Muscle layer of colon (tissue), 2 donors: ENCODE measurements at regions not wholly inside any gene's neighbourhood (a gene's known extent, or its start where the extent isn't known, plus 50 kb on each side); places are given as distances from the start of the nearest gene placed in this dataset.

ENCODE experiments used
- H3K27ac ChIP-seq: one replicate; pipeline ENCODE4 v1.7.0; 2013; ENCODE audit warnings: low read depth, mild to moderate bottlenecking, low read length, moderate library complexity
- H3K27me3 ChIP-seq, 2 donors: one replicate each; pipeline ENCODE4 v1.7.0; 2013; ENCODE audit warnings: low read length in 2 of 2, mild to moderate bottlenecking in 2 of 2; ENCODE audit not compliant: insufficient read depth in 2 of 2, control insufficient read depth in 1 of 2
- H3K36me3 ChIP-seq: one replicate; pipeline ENCODE4 v1.7.0; 2013; ENCODE audit warnings: mild to moderate bottlenecking, low read length; ENCODE audit not compliant: insufficient read depth
- H3K4me1 ChIP-seq: one replicate; pipeline ENCODE4 v1.7.0; 2013; ENCODE audit warnings: mild to moderate bottlenecking, low read length; ENCODE audit not compliant: insufficient read depth
- H3K4me3 ChIP-seq, 2 donors: one replicate each; pipeline ENCODE4 v1.7.0; 2013; ENCODE audit warnings: low read length in 2 of 2, low read depth in 1 of 2, mild to moderate bottlenecking in 1 of 2, moderate library complexity in 1 of 2
- H3K9ac ChIP-seq: one replicate; pipeline ENCODE4 v1.7.0; 2013; ENCODE audit warnings: low read length
- H3K9me3 ChIP-seq: one replicate; pipeline ENCODE4 v1.7.0; 2013; ENCODE audit warnings: mild to moderate bottlenecking, low read length
- donor health status: abdominal sarcoma.
- donor health status: Adenocarcinoma of cecum.

DNA sequence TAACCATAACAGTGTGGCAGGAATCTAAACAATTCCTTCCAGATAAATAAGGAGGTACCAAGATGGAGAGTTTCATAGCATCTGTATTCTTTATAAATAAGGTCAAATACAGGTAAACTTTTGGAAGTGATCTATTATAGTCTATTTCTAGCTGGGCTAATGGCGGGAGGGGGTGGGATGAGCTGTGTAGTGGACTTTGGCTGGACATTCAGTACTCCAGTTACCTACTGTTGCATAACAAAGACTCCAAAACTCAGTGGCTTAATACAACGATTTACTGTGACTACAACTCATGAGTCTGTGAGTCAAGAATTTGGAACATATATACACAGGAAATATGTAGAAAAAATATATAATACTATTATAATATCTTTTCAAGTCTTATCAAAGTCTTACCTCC is 496.1 kb downstream of the BCL11B start:
- no peaks in the 10 kb centered on the region for H3K4me1 ChIP-seq
- no peaks in the 10 kb centered on the region for H3K9me3 ChIP-seq
- no peaks in the 10 kb centered on the region for H3K27me3 ChIP-seq
- no peak overlapping the region for H3K4me3 ChIP-seq
- H3K27ac ChIP-seq: no peak overlapping the region
- H3K9ac ChIP-seq: no peak overlapping the region
- H3K36me3 ChIP-seq: no peaks in the 10 kb centered on the region

DNA sequence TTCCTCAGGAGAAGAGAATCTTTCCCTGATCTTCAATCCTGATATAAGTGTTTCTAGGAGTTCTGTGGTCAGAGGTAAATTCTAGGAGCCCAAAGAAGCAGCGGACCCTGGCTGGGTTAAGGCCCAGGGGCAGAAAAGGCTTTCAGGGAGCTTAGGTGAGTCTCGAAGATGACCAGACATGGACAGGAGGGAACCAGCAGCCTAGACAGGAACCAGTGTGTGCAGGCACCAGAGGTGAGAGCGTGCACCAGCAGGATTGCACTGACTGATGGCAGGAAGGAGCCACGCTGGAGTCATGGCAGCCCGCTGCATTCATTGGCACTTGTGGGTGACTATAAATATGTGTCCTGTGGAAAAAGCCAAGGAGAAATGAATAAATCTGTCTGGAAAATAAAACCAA is 489.9 kb downstream of the BCL11B start:
- Histone ChIP-seq H3K4me3 (no peak overlapping the region), H3K27ac (no peak overlapping the region), H3K9ac (no peak overlapping the region), H3K36me3 (no peaks in the 10 kb centered on the region), H3K9me3 (no peaks in the 10 kb centered on the region), H3K27me3 (no peaks in the 10 kb centered on the region), H3K4me1 (no peaks in the 10 kb centered on the region)

DNA sequence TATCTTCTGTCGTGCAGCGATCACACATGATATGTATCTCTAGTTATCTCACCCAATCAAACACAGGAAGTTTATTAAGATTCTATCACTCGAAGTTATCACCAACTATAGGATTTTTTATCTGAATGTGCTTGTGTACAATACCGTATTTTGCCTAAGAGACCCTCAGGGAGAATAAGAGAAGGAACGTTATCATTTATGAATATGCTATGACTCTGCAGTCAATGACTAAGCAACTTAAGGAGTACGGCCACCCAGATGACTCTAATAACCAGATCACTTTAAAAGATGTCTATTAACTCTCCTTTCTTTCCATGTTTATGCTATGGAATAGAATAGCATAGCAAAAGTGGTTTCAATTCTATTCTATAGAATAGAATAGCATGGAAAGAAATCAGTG is 486.4 kb downstream of the BCL11B start:
- Histone ChIP-seq H3K4me1 (no peaks in the 10 kb centered on the region), H3K27me3 (no peaks in the 10 kb centered on the region), H3K36me3 (no peaks in the 10 kb centered on the region), H3K9me3 (no peaks in the 10 kb centered on the region), H3K27ac (no peak overlapping the region), H3K9ac (no peak overlapping the region), H3K4me3 (no peak overlapping the region)

DNA sequence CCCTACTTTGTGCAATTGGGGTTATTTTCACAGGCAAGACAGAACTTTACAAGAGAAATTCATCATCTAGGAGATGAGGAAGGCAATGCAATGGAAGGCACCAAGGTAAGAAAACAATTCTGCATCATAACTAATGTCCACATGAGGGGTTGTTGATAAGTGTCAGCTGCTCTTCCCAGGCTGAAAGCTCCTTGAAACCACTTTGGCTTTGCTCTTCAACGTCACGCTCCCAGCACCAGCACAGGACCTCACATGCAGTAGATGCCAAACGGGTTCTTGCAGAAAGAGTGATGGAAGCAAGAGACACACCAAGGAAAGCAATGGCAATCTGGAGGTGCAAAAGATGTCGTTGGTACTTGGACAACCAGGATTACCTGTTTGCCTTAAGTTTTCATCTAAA is 485.5 kb downstream of the BCL11B start:
- Histone ChIP-seq H3K27ac (no peak overlapping the region), H3K9me3 (no peaks in the 10 kb centered on the region), H3K9ac (no peak overlapping the region), H3K27me3 (no peaks in the 10 kb centered on the region), H3K4me3 (no peak overlapping the region), H3K4me1 (no peaks in the 10 kb centered on the region), H3K36me3 (no peaks in the 10 kb centered on the region)

DNA sequence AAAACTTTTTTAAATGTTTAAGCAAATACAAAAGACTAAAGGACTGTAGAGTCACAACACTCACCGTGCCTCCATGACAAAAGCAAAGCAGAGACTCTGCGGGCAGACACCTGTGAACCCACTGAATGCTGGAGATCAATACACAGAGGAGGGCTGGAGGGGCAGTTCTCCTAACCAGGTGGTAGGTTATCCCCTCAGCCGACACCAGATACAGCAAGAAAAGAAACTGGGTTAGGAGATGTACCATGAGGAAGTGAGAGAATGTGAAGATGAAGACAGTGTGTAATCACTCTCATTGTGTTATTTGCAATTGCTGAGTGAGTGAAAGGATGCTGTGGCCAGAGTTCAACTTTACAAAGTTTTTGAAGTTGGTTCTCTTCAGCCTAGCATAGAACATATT is 480.3 kb downstream of the BCL11B start:
- no peak overlapping the region for H3K9ac ChIP-seq
- no peaks in the 10 kb centered on the region for H3K36me3 ChIP-seq
- no peak overlapping the region for H3K27ac ChIP-seq
- H3K9me3 ChIP-seq: peaks cover 4% of the 10 kb centered on the region
- H3K27me3 ChIP-seq: no peaks in the 10 kb centered on the region
- H3K4me3 ChIP-seq: no peak overlapping the region
- no peaks in the 10 kb centered on the region for H3K4me1 ChIP-seq

DNA sequence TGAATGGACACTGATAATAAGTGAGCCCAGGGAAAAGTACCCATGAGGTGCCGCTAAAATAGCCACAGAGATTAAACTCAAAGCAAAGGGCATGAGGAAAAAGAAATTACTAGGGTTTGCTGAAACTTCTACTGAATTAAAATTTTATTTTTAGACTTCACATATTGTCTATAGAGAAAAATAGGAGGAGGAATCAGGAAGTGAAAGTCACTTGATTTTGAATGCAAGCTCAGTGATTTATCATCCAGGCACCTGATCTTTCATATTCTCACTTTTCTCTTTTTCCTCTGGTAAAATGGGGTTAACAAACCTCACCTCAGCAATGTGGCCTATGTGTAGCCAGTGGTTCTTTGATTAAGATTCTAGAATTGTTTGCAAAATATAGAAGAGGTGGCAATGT is 479.8 kb downstream of the BCL11B start:
- no peak overlapping the region for H3K9ac ChIP-seq
- H3K27ac ChIP-seq: no peak overlapping the region
- H3K36me3 ChIP-seq: no peaks in the 10 kb centered on the region
- H3K4me1 ChIP-seq: no peaks in the 10 kb centered on the region
- peaks cover 4% of the 10 kb centered on the region for H3K9me3 ChIP-seq
- no peaks in the 10 kb centered on the region for H3K27me3 ChIP-seq
- no peak overlapping the region for H3K4me3 ChIP-seq

DNA sequence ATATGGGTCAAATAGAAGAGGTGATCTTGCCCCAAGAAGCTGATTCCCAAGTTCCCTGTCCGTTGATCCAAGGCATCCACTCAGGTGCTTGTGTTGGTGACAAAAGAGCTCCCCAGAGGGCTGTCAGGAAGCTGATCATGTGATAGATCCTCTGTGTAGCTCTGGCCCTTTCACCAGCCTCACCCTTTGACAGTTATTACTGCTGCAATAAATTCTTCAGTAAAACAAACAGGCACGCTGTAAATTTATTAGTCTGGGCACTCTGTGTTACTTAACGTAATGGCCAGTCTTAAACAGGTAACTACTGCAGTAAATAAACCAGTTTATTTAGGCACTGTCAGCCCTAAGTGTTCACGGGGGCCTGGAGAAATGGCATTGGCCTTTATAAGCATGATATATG is 473.9 kb downstream of the BCL11B start:
- Histone ChIP-seq H3K4me1 (peaks cover 5% of the 10 kb centered on the region), H3K27me3 (no peaks in the 10 kb centered on the region), H3K9ac (no peak overlapping the region), H3K9me3 (peaks cover 4% of the 10 kb centered on the region), H3K4me3 (no peak overlapping the region), H3K27ac (no peak overlapping the region), H3K36me3 (no peaks in the 10 kb centered on the region)

DNA sequence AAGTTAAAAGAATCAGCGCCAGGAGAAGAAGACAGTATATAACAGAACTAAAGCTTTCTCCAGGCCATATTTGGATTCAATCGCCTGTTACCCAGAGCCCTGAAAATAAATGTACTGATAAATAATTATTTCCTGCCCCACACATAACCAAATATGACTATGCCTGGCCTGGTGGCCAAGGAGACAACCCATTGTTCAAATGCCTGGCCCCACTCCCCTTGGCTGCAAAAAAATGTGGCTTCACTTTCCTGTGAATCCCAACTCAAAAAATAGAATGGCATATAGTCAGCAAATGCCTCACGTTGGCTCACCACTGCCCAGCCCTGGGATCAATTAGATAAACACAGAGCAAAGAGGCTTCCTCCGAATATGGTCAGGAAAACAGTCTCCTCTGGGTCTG is 472.1 kb downstream of the BCL11B start:
- Histone ChIP-seq H3K9me3 (no peaks in the 10 kb centered on the region), H3K27ac (no peak overlapping the region), H3K9ac (no peak overlapping the region), H3K27me3 (no peaks in the 10 kb centered on the region), H3K36me3 (no peaks in the 10 kb centered on the region), H3K4me3 (no peak overlapping the region), H3K4me1 (peaks cover 5% of the 10 kb centered on the region)

DNA sequence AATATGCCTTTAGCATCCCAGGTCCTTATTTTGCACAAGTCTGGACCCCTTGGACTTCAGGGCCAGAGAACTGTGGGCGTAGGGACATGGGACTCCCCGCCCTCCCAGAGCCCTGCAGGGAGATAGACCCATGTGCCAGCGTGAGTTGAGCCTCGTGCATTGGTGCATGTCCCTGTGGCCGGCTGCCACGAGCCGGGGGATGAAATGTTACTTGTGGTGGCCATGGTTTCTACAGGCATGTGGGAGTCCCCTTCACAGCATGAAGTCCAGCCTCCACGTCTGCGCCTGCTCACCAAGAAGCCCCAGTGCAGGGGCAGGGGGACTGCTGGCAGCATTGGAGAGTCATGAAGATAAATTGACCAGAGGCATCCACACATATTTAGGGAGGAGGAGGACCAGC is 470.0 kb downstream of the BCL11B start:
- Histone ChIP-seq H3K36me3 (no peaks in the 10 kb centered on the region), H3K4me1 (peaks cover 5% of the 10 kb centered on the region), H3K27ac (no peak overlapping the region), H3K27me3 (no peaks in the 10 kb centered on the region), H3K9me3 (no peaks in the 10 kb centered on the region), H3K4me3 (no peak overlapping the region), H3K9ac (no peak overlapping the region)

DNA sequence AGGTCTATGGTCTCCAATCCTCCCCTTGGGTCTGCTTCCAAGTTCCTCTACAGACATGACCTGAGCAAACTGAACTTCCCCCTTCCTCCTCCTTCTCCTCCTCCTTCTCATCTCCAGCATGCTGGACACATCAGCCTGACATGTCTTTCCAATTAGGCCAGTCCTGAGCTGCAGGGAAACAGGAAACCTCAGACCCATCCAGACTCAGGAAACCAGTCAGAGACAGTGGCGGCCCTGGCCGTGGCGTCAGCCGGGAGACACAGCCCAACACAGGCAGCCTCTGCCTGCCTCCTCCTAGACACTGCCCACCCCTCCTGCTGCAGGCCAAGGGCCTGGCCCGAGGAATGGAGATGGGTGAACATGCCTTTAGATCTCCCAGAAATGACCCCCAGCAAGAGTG is 468.8 kb downstream of the BCL11B start:
- H3K36me3 ChIP-seq: no peaks in the 10 kb centered on the region
- H3K9ac ChIP-seq: no peak overlapping the region
- H3K9me3 ChIP-seq: no peaks in the 10 kb centered on the region
- no peak overlapping the region for H3K4me3 ChIP-seq
- peaks cover 2% of the 10 kb centered on the region for H3K4me1 ChIP-seq
- no peaks in the 10 kb centered on the region for H3K27me3 ChIP-seq
- no peak overlapping the region for H3K27ac ChIP-seq

DNA sequence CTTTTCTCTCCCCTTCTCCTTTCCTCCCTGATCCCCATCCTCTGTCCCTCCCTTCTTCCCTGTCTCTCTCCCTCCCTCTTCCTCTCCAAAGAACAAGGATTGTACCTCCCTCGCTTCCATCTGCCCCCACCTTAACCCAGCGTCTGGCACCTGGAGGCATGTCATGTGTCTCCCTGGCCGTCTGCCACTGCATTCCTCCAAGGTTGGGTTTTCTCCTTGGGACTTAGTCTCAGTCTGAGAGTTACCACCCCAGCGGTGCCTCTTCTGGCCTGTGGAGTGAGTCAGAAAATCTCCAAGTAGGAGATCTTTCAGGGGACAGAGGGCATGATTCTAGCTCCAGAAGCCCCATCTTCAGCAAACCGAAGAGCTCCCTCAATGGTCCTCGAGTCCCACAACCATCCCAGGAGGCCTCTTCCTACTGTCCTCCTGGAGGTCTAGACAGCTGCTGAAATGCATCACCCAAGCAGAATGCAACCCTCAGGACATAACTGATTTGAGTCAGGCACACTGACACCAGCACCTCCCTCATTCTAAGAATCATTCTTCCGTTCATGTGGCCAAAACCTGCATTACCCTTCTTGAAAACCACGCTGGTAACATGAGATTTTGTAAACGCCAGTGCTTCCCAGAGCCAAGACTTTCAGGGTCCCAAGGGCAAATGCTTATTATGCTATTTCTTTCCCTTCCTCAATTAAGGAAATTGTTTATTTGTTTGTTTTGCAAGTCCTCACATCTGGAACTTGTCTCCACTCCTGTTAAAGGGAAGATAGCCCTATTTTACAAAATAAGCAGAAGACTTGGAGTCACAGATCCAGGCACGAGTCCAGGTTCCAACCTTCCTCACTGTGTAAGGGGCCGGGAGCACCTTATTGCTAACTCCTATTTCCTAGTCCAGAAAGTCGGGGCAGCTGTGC is 463.2 kb downstream of the BCL11B start:
- H3K4me1 ChIP-seq: no peaks in the 10 kb centered on the region
- H3K9me3 ChIP-seq: no peaks in the 10 kb centered on the region
- H3K27ac ChIP-seq: no peak overlapping the region

DNA sequence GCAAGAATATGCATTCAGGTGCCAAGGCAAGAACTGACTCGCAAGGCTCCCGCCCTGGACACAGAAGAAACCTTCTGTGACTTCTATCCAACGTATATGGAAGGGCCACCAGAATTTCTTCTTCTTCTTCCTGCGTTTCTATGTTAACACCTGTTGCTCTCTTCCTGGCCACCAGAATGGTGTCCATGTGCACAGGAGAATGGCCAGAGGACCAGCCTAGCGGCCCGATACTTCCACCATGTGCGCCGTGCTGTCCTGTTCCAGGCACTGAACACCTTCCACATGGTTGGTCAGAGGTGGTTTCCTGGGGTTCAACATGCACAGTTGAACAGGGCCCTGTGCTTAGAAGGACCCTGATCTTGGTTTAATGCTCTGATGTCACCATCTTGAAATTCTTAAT is 455.8 kb downstream of the BCL11B start:
- Histone ChIP-seq H3K36me3 (no peaks in the 10 kb centered on the region), H3K9ac (no peak overlapping the region), H3K4me1 (no peaks in the 10 kb centered on the region), H3K9me3 (no peaks in the 10 kb centered on the region), H3K27ac (no peak overlapping the region), H3K4me3 (no peak overlapping the region), H3K27me3 (no peaks in the 10 kb centered on the region)

More for the DNA sequence above, 463.2 kb downstream of the BCL11B start:
- no peak overlapping the region for H3K9ac ChIP-seq
- H3K36me3 ChIP-seq: no peaks in the 10 kb centered on the region
- H3K27me3 ChIP-seq: no peaks in the 10 kb centered on the region
- no peak overlapping the region for H3K4me3 ChIP-seq
